ENCODE measurements at regions not wholly inside any gene's neighbourhood (a gene's known extent, or its start where the extent isn't known, plus 50 kb on each side); places are given as distances from the start of the nearest gene placed in this dataset.

GRCh38 chr10:65328486-65328885 lies 1597.3 kb upstream of the LRRTM3 start:
- no peak for TF ChIP-seq EZH2 (IDR thresholded peaks at IDR 0.05; ENCODE audit: borderline replicate concordance, low read depth, low read length, poor library complexity, severe bottlenecking)
- TF ChIP-seq, protein P1, sequence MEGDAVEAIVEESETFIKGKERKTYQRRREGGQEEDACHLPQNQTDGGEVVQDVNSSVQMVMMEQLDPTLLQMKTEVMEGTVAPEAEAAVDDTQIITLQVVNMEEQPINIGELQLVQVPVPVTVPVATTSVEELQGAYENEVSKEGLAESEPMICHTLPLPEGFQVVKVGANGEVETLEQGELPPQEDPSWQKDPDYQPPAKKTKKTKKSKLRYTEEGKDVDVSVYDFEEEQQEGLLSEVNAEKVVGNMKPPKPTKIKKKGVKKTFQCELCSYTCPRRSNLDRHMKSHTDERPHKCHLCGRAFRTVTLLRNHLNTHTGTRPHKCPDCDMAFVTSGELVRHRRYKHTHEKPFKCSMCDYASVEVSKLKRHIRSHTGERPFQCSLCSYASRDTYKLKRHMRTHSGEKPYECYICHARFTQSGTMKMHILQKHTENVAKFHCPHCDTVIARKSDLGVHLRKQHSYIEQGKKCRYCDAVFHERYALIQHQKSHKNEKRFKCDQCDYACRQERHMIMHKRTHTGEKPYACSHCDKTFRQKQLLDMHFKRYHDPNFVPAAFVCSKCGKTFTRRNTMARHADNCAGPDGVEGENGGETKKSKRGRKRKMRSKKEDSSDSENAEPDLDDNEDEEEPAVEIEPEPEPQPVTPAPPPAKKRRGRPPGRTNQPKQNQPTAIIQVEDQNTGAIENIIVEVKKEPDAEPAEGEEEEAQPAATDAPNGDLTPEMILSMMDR (conservative IDR thresholded peaks at IDR 0.05; ENCODE audit: low read depth, low read length), result no peak

Measured in A673 (cell line).